ENCODE measurements at regions not wholly inside any gene's neighbourhood (a gene's known extent, or its start where the extent isn't known, plus 50 kb on each side); places are given as distances from the start of the nearest gene placed in this dataset.

DNA sequence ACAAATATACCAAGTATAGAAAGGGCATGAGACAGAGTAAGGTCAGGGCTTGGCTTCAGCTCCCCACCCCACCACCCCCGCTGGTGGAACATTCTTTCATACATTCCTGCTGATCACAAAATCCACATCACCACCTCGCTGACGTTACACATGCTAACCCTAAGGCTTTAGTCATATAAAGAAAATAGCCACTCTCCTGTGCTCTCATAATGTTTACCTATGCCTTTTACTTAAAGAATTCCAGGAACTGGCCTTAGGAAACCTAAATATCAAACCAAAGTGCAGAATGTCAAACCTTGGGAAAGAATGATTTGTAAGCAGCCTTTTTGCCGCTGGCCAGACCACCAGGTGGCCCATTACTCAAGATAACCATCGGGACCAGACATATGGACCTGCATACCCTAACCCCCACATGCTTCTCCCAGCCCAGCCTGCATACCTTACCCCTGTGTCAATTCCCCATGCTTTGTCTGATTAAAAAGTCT lies 136.3 kb upstream of the SLC39A10 start:
- peak overlapping the region in 1 of 8 donors; percentile 52 for H3K27ac Mint-ChIP-seq
- H3K27me3 Mint-ChIP-seq = no peaks in the 10 kb centered on the region
- CTCF ChIA-PET = no interaction called here

DNA sequence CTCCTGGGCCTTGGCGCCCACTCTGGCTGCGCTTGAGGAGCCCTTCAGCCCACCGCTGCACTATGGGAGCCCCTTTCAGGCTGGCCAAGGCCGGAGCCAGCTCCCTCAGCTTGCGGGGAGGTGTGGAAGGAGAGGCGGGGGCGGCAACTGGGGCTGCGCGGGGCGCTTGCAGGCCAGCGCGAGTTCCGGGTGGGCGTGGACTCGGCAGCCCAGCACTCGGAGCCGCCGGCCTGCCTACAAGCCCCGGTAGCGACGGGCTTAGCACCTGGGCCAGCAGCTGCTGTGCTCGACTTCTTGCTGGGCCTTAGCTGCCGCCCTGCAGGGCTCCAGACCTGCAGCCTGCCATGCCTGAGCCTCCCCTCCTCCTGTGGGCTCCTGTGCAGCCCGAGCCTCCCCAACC lies 141.5 kb upstream of the SLC39A10 start:
- no peaks in the 10 kb centered on the region for H3K27me3 ChIP-seq (ENCODE audit: insufficient read depth, low read length, poor library complexity, severe bottlenecking)
- no peaks in the 10 kb centered on the region for H3K9me3 ChIP-seq (ENCODE audit: low read length)
- CTCF ChIA-PET = interaction anchor here (1.0 to 3.3 kb wide), 2 partner anchors 17 to 145 kb away, joined by 3 to 11 read pairs; no protein-coding TSS in a partner anchor
- POLR2A ChIA-PET = no interaction called here
- DNase-seq = no peak
- no peak overlapping the region for H3K27ac ChIP-seq (ENCODE audit: low read depth, low read length)
- H3K4me3 ChIP-seq (ENCODE audit: low read length) = no peak overlapping the region
- H3K4me1 Mint-ChIP-seq = peaks cover under 1 to 18% (median 8%) of the 10 kb centered on the region in 3 donors
- no peak overlapping the region for H3K4me3 Mint-ChIP-seq
- no peaks in the 10 kb centered on the region for H3K36me3 ChIP-seq (ENCODE audit: insufficient read depth, low read length)
- no peaks in the 10 kb centered on the region for H3K36me3 Mint-ChIP-seq
- no peaks in the 10 kb centered on the region for H3K9me3 Mint-ChIP-seq
- H3K27ac Mint-ChIP-seq = peak overlapping the region in 1 of 8 donors; percentile 27
- H3K27me3 Mint-ChIP-seq = no peaks in the 10 kb centered on the region
- H3K4me1 ChIP-seq (ENCODE audit: insufficient read depth, low read length) = no peaks in the 10 kb centered on the region

More for the DNA sequence above, 136.3 kb upstream of the SLC39A10 start:
- peaks cover 0 to 2% (median 0%) of the 10 kb centered on the region in 3 donors for H3K36me3 Mint-ChIP-seq
- Histone ChIP-seq H3K9me3 (ENCODE audit: low read length) (no peaks in the 10 kb centered on the region), H3K27me3 (ENCODE audit: insufficient read depth, low read length, poor library complexity, severe bottlenecking) (no peaks in the 10 kb centered on the region), H3K36me3 (ENCODE audit: insufficient read depth, low read length) (no peaks in the 10 kb centered on the region), H3K4me3 (ENCODE audit: low read length) (no peak overlapping the region), H3K4me1 (ENCODE audit: insufficient read depth, low read length) (no peaks in the 10 kb centered on the region), H3K27ac (ENCODE audit: low read depth, low read length) (no peak overlapping the region)
- H3K4me1 Mint-ChIP-seq = peaks cover 3 to 31% (median 18%) of the 10 kb centered on the region in 3 donors
- no peak overlapping the region for H3K4me3 Mint-ChIP-seq
- no peak for DNase-seq
- H3K9me3 Mint-ChIP-seq = peaks cover 0 to 4% (median 0%) of the 10 kb centered on the region in 5 donors
- POLR2A ChIA-PET = no interaction called here

DNA sequence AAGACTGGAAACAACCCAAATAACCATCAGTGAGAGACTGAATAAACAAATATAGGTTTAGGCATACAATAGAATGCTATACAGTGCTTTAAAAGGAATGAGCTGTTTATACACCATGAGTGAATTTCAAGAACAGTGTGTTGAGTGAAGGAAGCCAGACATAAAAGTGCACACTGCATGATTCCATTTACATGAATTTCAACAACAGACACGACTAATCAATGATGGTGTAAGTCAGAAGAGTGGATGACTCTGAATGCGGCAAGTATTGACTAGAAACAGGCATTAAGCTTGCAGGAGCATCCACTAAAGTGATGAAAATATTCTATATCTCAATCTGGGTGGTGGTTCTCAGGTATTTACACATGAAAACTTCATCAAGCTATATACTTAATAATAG lies 142.7 kb upstream of the SLC39A10 start:
- Mint-ChIP-seq H3K27ac (no peak overlapping the region), H3K4me1 (peaks cover 3 to 18% (median 8%) of the 10 kb centered on the region in 3 donors), H3K9me3 (no peaks in the 10 kb centered on the region), H3K4me3 (no peak overlapping the region), H3K36me3 (no peaks in the 10 kb centered on the region), H3K27me3 (no peaks in the 10 kb centered on the region)
- CTCF ChIA-PET = interaction anchor here (3.3 kb wide), 1 partner anchor 146 kb away, joined by 11 read pairs; no protein-coding TSS in a partner anchor
- Histone ChIP-seq H3K27me3 (ENCODE audit: insufficient read depth, low read length, poor library complexity, severe bottlenecking) (no peaks in the 10 kb centered on the region), H3K4me1 (ENCODE audit: insufficient read depth, low read length) (no peaks in the 10 kb centered on the region), H3K36me3 (ENCODE audit: insufficient read depth, low read length) (no peaks in the 10 kb centered on the region), H3K9me3 (ENCODE audit: low read length) (no peaks in the 10 kb centered on the region), H3K27ac (ENCODE audit: low read depth, low read length) (no peak overlapping the region), H3K4me3 (ENCODE audit: low read length) (no peak overlapping the region)
- POLR2A ChIA-PET = no interaction called here
- DNase-seq = no peak

DNA sequence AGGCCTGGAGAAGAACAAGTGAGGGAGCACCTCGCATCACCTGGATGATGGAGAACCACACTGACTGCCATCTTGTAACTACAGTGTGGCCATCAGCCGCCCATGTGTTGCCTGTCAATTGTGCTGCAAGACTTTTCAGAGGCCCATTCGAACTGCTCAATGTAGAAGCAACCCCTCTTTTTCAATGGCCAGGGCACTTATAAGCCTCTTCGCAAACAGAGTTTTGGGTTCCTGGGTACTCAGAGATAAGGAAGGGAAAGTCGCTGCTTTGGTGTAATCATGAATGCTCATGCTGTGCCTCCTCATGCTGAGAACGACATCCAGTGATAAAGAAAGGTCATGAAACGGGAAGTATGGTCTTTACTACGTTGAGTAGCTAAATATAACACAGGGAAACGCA lies 143.9 kb upstream of the SLC39A10 start:
- H3K9me3 Mint-ChIP-seq = peaks cover 0 to 2% (median 0%) of the 10 kb centered on the region in 5 donors
- no peaks in the 10 kb centered on the region for H3K36me3 Mint-ChIP-seq
- ChIA-PET POLR2A (no interaction called here), CTCF (interaction anchor here (0.9 kb wide), 1 partner anchor 15 kb away, joined by 3 read pairs; no protein-coding TSS in a partner anchor)
- H3K27ac Mint-ChIP-seq = no peak overlapping the region
- H3K27me3 ChIP-seq (ENCODE audit: insufficient read depth, low read length, poor library complexity, severe bottlenecking) = no peaks in the 10 kb centered on the region
- H3K27ac ChIP-seq (ENCODE audit: low read depth, low read length) = no peak overlapping the region
- no peaks in the 10 kb centered on the region for H3K27me3 Mint-ChIP-seq
- no peaks in the 10 kb centered on the region for H3K9me3 ChIP-seq (ENCODE audit: low read length)
- H3K4me1 Mint-ChIP-seq = peaks cover 3 to 15% (median 12%) of the 10 kb centered on the region in 3 donors
- no peaks in the 10 kb centered on the region for H3K4me1 ChIP-seq (ENCODE audit: insufficient read depth, low read length)
- H3K4me3 Mint-ChIP-seq = no peak overlapping the region
- no peak for DNase-seq
- H3K36me3 ChIP-seq (ENCODE audit: insufficient read depth, low read length) = no peaks in the 10 kb centered on the region
- no peak overlapping the region for H3K4me3 ChIP-seq (ENCODE audit: low read length)

DNA sequence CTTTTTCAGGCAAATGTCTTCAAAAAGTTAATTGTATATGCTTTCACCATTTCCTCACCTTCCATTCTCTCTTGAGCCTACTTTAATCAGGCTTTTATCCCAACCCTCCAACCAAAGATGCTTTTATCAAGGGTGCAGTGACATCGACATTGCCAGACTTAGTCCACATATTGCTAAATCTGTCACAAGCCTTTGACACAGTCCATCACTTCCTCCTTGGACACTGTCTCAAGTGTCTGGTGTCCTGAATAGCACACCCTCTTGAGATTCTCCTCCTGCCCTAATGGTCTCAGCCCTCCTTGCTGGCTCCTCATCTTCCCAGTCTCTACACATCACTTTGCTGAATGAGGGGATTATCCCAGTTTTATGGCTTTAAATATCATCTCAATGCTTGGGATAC lies 147.5 kb upstream of the SLC39A10 start:
- Mint-ChIP-seq H3K27me3 (no peaks in the 10 kb centered on the region), H3K27ac (peak overlapping the region in 1 of 8 donors; percentile 5), H3K36me3 (peaks cover 0 to 7% (median 0%) of the 10 kb centered on the region in 3 donors), H3K9me3 (peaks cover 0 to 2% (median 0%) of the 10 kb centered on the region in 5 donors), H3K4me3 (no peak overlapping the region), H3K4me1 (peaks cover 4 to 10% (median 4%) of the 10 kb centered on the region in 3 donors)
- Histone ChIP-seq H3K36me3 (ENCODE audit: insufficient read depth, low read length) (no peaks in the 10 kb centered on the region), H3K4me1 (ENCODE audit: insufficient read depth, low read length) (no peaks in the 10 kb centered on the region), H3K27me3 (ENCODE audit: insufficient read depth, low read length, poor library complexity, severe bottlenecking) (no peaks in the 10 kb centered on the region), H3K27ac (ENCODE audit: low read depth, low read length) (no peak overlapping the region), H3K4me3 (ENCODE audit: low read length) (no peak overlapping the region), H3K9me3 (ENCODE audit: low read length) (no peaks in the 10 kb centered on the region)
- no peak for DNase-seq
- POLR2A ChIA-PET = no interaction called here
- CTCF ChIA-PET = no interaction called here

DNA sequence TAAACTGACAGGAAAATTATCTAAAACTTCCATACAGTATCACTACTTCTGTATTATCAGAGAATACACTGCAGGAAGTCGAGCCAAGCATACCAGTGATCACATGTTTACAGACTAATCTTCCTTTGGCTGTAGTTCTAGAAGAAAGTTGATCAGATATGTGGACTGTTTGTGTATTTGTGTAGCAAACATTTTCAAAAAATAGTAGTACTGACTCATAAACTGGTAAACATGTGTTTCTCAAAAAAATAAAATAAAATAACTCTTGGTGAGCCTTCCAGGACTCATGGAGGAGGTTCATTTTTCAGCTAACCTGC lies 148.9 kb upstream of the SLC39A10 start:
- no peak overlapping the region for H3K4me3 Mint-ChIP-seq
- CTCF ChIA-PET = no interaction called here
- H3K4me1 Mint-ChIP-seq = peaks cover 6 to 15% (median 7%) of the 10 kb centered on the region in 3 donors
- DNase-seq = no peak
- no peaks in the 10 kb centered on the region for H3K27me3 ChIP-seq (ENCODE audit: insufficient read depth, low read length, poor library complexity, severe bottlenecking)
- H3K4me1 ChIP-seq (ENCODE audit: insufficient read depth, low read length) = no peaks in the 10 kb centered on the region
- no peaks in the 10 kb centered on the region for H3K27me3 Mint-ChIP-seq
- H3K36me3 ChIP-seq (ENCODE audit: insufficient read depth, low read length) = no peaks in the 10 kb centered on the region
- H3K27ac ChIP-seq (ENCODE audit: low read depth, low read length) = no peak overlapping the region
- H3K4me3 ChIP-seq (ENCODE audit: low read length) = no peak overlapping the region
- POLR2A ChIA-PET = no interaction called here
- H3K27ac Mint-ChIP-seq = no peak overlapping the region
- peaks cover 0 to 2% (median 0%) of the 10 kb centered on the region in 5 donors for H3K9me3 Mint-ChIP-seq
- H3K36me3 Mint-ChIP-seq = peaks cover 0 to 7% (median 0%) of the 10 kb centered on the region in 3 donors
- H3K9me3 ChIP-seq (ENCODE audit: low read length) = no peaks in the 10 kb centered on the region

GRCh38 chr2:195507447-195508138 lies 149.4 kb upstream of the SLC39A10 start:
- H3K27me3 ChIP-seq (ENCODE audit: insufficient read depth, low read length, poor library complexity, severe bottlenecking) = no peaks in the 10 kb centered on the region
- H3K27ac ChIP-seq (ENCODE audit: low read depth, low read length) = no peak overlapping the region
- no peak overlapping the region for H3K27ac Mint-ChIP-seq
- ChIA-PET CTCF (no interaction called here), POLR2A (no interaction called here)
- H3K4me1 Mint-ChIP-seq = peaks cover 10 to 20% (median 11%) of the 10 kb centered on the region in 3 donors
- H3K4me3 Mint-ChIP-seq = no peak overlapping the region
- H3K27me3 Mint-ChIP-seq = no peaks in the 10 kb centered on the region
- H3K36me3 ChIP-seq (ENCODE audit: insufficient read depth, low read length) = no peaks in the 10 kb centered on the region
- H3K4me1 ChIP-seq (ENCODE audit: insufficient read depth, low read length) = no peaks in the 10 kb centered on the region
- H3K36me3 Mint-ChIP-seq = peaks cover 0 to 7% (median 0%) of the 10 kb centered on the region in 3 donors
- no peak overlapping the region for H3K4me3 ChIP-seq (ENCODE audit: low read length)
- no peaks in the 10 kb centered on the region for H3K9me3 ChIP-seq (ENCODE audit: low read length)
- DNase-seq = no peak
- H3K9me3 Mint-ChIP-seq = peaks cover 0 to 2% (median 0%) of the 10 kb centered on the region in 5 donors

GRCh38 chr2:195505701-195506100 lies 151.3 kb upstream of the SLC39A10 start:
- no peaks in the 10 kb centered on the region for H3K27me3 ChIP-seq (ENCODE audit: insufficient read depth, low read length, poor library complexity, severe bottlenecking)
- Mint-ChIP-seq H3K4me3 (no peak overlapping the region), H3K36me3 (peaks cover 0 to 7% (median 0%) of the 10 kb centered on the region in 3 donors), H3K9me3 (peaks cover 0 to 2% (median 0%) of the 10 kb centered on the region in 5 donors), H3K4me1 (peaks cover 10 to 24% (median 12%) of the 10 kb centered on the region in 3 donors), H3K27ac (no peak overlapping the region), H3K27me3 (no peaks in the 10 kb centered on the region)
- H3K9me3 ChIP-seq (ENCODE audit: low read length) = no peaks in the 10 kb centered on the region
- no peak overlapping the region for H3K4me3 ChIP-seq (ENCODE audit: low read length)
- CTCF ChIA-PET = interaction anchor here (8.8 kb wide), 1 partner anchor 153 kb away, joined by 120 read pairs; the partner anchor contains the start of gene SLC39A10
- no peak overlapping the region for H3K27ac ChIP-seq (ENCODE audit: low read depth, low read length)
- no peaks in the 10 kb centered on the region for H3K36me3 ChIP-seq (ENCODE audit: insufficient read depth, low read length)
- POLR2A ChIA-PET = no interaction called here
- H3K4me1 ChIP-seq (ENCODE audit: insufficient read depth, low read length) = no peaks in the 10 kb centered on the region
- no peak for DNase-seq
